ENCODE measurements at regions not wholly inside any gene's neighbourhood (a gene's known extent, or its start where the extent isn't known, plus 50 kb on each side); places are given as distances from the start of the nearest gene placed in this dataset.

DNA sequence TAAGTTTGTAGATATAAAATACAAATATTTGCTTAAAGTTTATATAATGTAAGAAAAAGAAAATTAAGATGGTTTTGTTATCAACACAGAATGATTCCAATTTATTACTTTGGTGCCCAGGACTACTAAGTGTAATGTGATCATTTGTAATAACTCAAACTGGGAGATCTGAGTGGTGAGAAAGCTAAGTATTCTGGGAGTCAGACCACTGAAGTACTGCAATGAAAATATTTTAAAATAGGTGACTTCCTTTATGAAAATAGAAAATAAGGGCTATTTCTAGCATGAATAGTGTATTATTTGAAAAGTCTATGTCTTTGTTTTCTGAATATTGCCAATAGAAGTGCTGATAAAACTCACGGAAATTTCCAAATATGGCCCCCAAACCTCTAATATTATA, 305.6 kb upstream of the MAN1A1 start:
- TF ChIP-seq, protein P1, sequence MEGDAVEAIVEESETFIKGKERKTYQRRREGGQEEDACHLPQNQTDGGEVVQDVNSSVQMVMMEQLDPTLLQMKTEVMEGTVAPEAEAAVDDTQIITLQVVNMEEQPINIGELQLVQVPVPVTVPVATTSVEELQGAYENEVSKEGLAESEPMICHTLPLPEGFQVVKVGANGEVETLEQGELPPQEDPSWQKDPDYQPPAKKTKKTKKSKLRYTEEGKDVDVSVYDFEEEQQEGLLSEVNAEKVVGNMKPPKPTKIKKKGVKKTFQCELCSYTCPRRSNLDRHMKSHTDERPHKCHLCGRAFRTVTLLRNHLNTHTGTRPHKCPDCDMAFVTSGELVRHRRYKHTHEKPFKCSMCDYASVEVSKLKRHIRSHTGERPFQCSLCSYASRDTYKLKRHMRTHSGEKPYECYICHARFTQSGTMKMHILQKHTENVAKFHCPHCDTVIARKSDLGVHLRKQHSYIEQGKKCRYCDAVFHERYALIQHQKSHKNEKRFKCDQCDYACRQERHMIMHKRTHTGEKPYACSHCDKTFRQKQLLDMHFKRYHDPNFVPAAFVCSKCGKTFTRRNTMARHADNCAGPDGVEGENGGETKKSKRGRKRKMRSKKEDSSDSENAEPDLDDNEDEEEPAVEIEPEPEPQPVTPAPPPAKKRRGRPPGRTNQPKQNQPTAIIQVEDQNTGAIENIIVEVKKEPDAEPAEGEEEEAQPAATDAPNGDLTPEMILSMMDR (conservative IDR thresholded peaks at IDR 0.05; ENCODE audit: low read length): no peak
- no peak for TF ChIP-seq EZH2phosphoT487 (IDR thresholded peaks at IDR 0.05; ENCODE audit: borderline replicate concordance, low read depth, low read length)
